H9 (cell line): ENCODE measurements at regions not wholly inside any gene's neighbourhood (a gene's known extent, or its start where the extent isn't known, plus 50 kb on each side); places are given as distances from the start of the nearest gene placed in this dataset.

Source experiments
- DNase-seq: peaks from one replicate; pipeline ENCODE4 v3.0.0-alpha.2; 2017
- H2AFZ ChIP-seq: one replicate; pipeline ENCODE4 v1.6.1; 2013; ENCODE audit warnings: mild to moderate bottlenecking, low read length, control low read depth, moderate library complexity
- H2AK5ac ChIP-seq: 2 replicates; pipeline ENCODE4 v1.6.1; 2013; ENCODE audit warnings: low read length, control low read depth, mixed read lengths; ENCODE audit not compliant: insufficient read length
- H2BK120ac ChIP-seq: one replicate; pipeline ENCODE4 v1.6.1; 2013; ENCODE audit warnings: low read depth, mild to moderate bottlenecking, low read length, control low read depth, inconsistent platforms; ENCODE audit not compliant: poor library complexity, severe bottlenecking
- H2BK12ac ChIP-seq: 2 replicates; pipeline ENCODE4 v1.6.1; 2013; ENCODE audit warnings: low read length, control low read depth, mixed read lengths, low read depth; ENCODE audit not compliant: insufficient read length
- H2BK15ac ChIP-seq: 2 replicates; pipeline ENCODE4 v1.6.1; 2013; ENCODE audit warnings: low read depth, low read length, control low read depth
- H2BK20ac ChIP-seq: one replicate; pipeline ENCODE4 v1.6.1; 2013; ENCODE audit warnings: low read depth, mild to moderate bottlenecking, low read length, control low read depth, inconsistent platforms; ENCODE audit not compliant: poor library complexity, severe bottlenecking
- H2BK5ac ChIP-seq: 2 replicates; pipeline ENCODE4 v1.6.1; 2013; ENCODE audit warnings: low read length, control low read depth, mixed read lengths; ENCODE audit not compliant: insufficient read length
- H3K14ac ChIP-seq: 2 replicates; pipeline ENCODE4 v1.6.1; 2013; ENCODE audit warnings: low read length, control low read depth; ENCODE audit not compliant: insufficient read depth
- H3K18ac ChIP-seq: 2 replicates; pipeline ENCODE4 v1.6.1; 2013; ENCODE audit warnings: low read depth, mild to moderate bottlenecking, mixed read lengths, low read length, control low read depth; ENCODE audit not compliant: insufficient read length
- H3K23ac ChIP-seq: 2 replicates; pipeline ENCODE4 v1.6.1; 2013; ENCODE audit warnings: low read length, control low read depth, mixed read lengths, low read depth; ENCODE audit not compliant: insufficient read length
- H3K23me2 ChIP-seq: 2 replicates; pipeline ENCODE4 v1.6.1; 2013; ENCODE audit warnings: low read depth, mild to moderate bottlenecking, mixed read lengths, low read length, control low read depth; ENCODE audit not compliant: insufficient read length, poor library complexity, severe bottlenecking
- H3K27ac ChIP-seq: 2 replicates; pipeline ENCODE4 v1.5.1; 2013; ENCODE audit warnings: low read length, control low read depth, mixed read lengths, low read depth; ENCODE audit not compliant: insufficient read length
- H3K27me3 ChIP-seq: 2 replicates; pipeline ENCODE4 v1.6.1; 2013; ENCODE audit warnings: low read length, control low read depth, inconsistent platforms; ENCODE audit not compliant: insufficient read depth
- H3K4ac ChIP-seq: 2 replicates; pipeline ENCODE4 v1.6.1; 2013; ENCODE audit warnings: low read depth, mild to moderate bottlenecking, control low read depth, inconsistent platforms, low read length, moderate library complexity
- H3K4me1 ChIP-seq: 2 replicates; pipeline ENCODE4 v1.6.1; 2013; ENCODE audit warnings: low read length, control low read depth, inconsistent platforms; ENCODE audit not compliant: insufficient read depth
- H3K4me2 ChIP-seq: 2 replicates; pipeline ENCODE4 v1.6.1; 2013; ENCODE audit warnings: low read length, control low read depth, mixed read lengths; ENCODE audit not compliant: insufficient read length, insufficient read depth
- H3K56ac ChIP-seq: 2 replicates; pipeline ENCODE4 v1.6.1; 2013; ENCODE audit warnings: low read depth, mild to moderate bottlenecking, mixed read lengths, low read length, control low read depth; ENCODE audit not compliant: insufficient read length
- H3K79me1 ChIP-seq: 2 replicates; pipeline ENCODE4 v1.6.1; 2013; ENCODE audit warnings: low read depth, mild to moderate bottlenecking, moderate library complexity, low read length, control low read depth, inconsistent platforms; ENCODE audit not compliant: insufficient read depth, poor library complexity, severe bottlenecking
- H3K79me2 ChIP-seq: 2 replicates; pipeline ENCODE4 v1.6.1; 2013; ENCODE audit warnings: low read length, control low read depth, inconsistent platforms; ENCODE audit not compliant: insufficient read depth
- H3K9ac ChIP-seq: 2 replicates; pipeline ENCODE4 v1.6.1; 2013; ENCODE audit warnings: low read length, control low read depth, mixed read lengths; ENCODE audit not compliant: insufficient read length; ENCODE audit errors: extremely low read depth
- H3K9me3 ChIP-seq: one replicate; pipeline ENCODE4 v1.6.1; 2013; ENCODE audit warnings: low read depth, low read length, inconsistent platforms; ENCODE audit not compliant: control insufficient read depth
- H3T11ph ChIP-seq: one replicate; pipeline ENCODE4 v1.6.1; 2013; ENCODE audit warnings: mild to moderate bottlenecking, low read length, control low read depth, inconsistent platforms
- H4K20me1 ChIP-seq: one replicate; pipeline ENCODE4 v1.6.1; 2013; ENCODE audit not compliant: control insufficient read depth, insufficient read length, insufficient read depth
- H4K5ac ChIP-seq: 2 replicates; pipeline ENCODE4 v1.6.1; 2013; ENCODE audit warnings: low read depth, mild to moderate bottlenecking, mixed read lengths, low read length, control low read depth; ENCODE audit not compliant: insufficient read length
- H4K8ac ChIP-seq: replicated peaks from 2 replicates; pipeline ENCODE4 v1.6.1; 2013; ENCODE audit warnings: low read length, control low read depth, mixed read lengths, low read depth; ENCODE audit not compliant: insufficient read length
- H4K91ac ChIP-seq: 2 replicates; pipeline ENCODE4 v1.6.1; 2013; ENCODE audit warnings: low read depth, mild to moderate bottlenecking, moderate library complexity, mixed read lengths, low read length, control low read depth; ENCODE audit not compliant: insufficient read length
- H3K27ac Mint-ChIP-seq, 3 experiments: 2 replicates in 2 of 3; 3 replicates in 1 of 3; pipeline ENCODE4 v1.8.0; 2020 to 2021; ENCODE audit warnings: mixed read lengths in 3 of 3, mild to moderate bottlenecking in 1 of 3, moderate library complexity in 1 of 3
- H3K27me3 Mint-ChIP-seq: 2 replicates; pipeline ENCODE4 v1.8.0; 2021; ENCODE audit warnings: low read depth, mild to moderate bottlenecking, moderate library complexity, mixed read lengths
- H3K36me3 Mint-ChIP-seq, 3 experiments: 2 replicates in 2 of 3; 3 replicates in 1 of 3; pipeline ENCODE4 v1.8.0; 2020 to 2021; ENCODE audit warnings: low read depth in 3 of 3, mixed read lengths in 3 of 3; ENCODE audit not compliant: insufficient read depth in 1 of 3
- H3K4me1 Mint-ChIP-seq, 2 experiments: 2 replicates each; pipeline ENCODE4 v1.8.0; 2020; ENCODE audit warnings: mixed read lengths in 2 of 2
- H3K4me3 Mint-ChIP-seq, 2 experiments: 2 replicates in 1 of 2; 3 replicates in 1 of 2; pipeline ENCODE4 v1.8.0; 2020 to 2021; ENCODE audit warnings: mild to moderate bottlenecking in 2 of 2, mixed read lengths in 2 of 2, moderate library complexity in 1 of 2
- H3K9me3 Mint-ChIP-seq, 2 experiments: 2 replicates in 1 of 2; 3 replicates in 1 of 2; pipeline ENCODE4 v1.8.0; 2020; ENCODE audit warnings: mild to moderate bottlenecking in 2 of 2, mixed read lengths in 2 of 2, moderate library complexity in 1 of 2
- WGBS: extraction: QIAGEN DNeasy Blood & Tissue Kit; methylation state at CpG from one replicate; pipeline ENCODE4 v1.1.7; 2013; ENCODE audit warnings: missing lambda C conversion rate, low lambda C conversion rate, mixed read lengths; ENCODE audit not compliant: insufficient read length; ENCODE audit errors: extremely low coverage; 5-methylcytosine and 5-hydroxymethylcytosine counted together
- TF ChIP-seq, protein P1 (sequence below): fragments of 200-600 bp; sonication (generic); conservative IDR thresholded peaks from 3 replicates; pipeline ENCODE4 v1.8.0; 2021; ENCODE audit warnings: antibody characterized with exemption, mild to moderate bottlenecking

GRCh38 chr5:167937635-167937998 lies 353.8 kb upstream of the WWC1 start:
- no peaks in the 10 kb centered on the region for H3K9me3 ChIP-seq
- no peak overlapping the region for H4K8ac ChIP-seq
- no peak overlapping the region for H3K9ac ChIP-seq
- no peak overlapping the region for H4K91ac ChIP-seq
- no peak overlapping the region for H3K4ac ChIP-seq
- H3K4me1 Mint-ChIP-seq: no peaks in the 10 kb centered on the region
- H3K23me2 ChIP-seq: no peaks in the 10 kb centered on the region
- no peak overlapping the region for H4K5ac ChIP-seq
- no peak overlapping the region for H3K4me2 ChIP-seq
- no peak overlapping the region for H2BK5ac ChIP-seq
- no peak overlapping the region for H2BK15ac ChIP-seq
- H2BK120ac ChIP-seq: no peak overlapping the region
- no peaks in the 10 kb centered on the region for H3K79me2 ChIP-seq
- H3K4me1 ChIP-seq: no peaks in the 10 kb centered on the region
- no peak overlapping the region for H2BK20ac ChIP-seq
- H3K14ac ChIP-seq: no peak overlapping the region
- TF ChIP-seq, protein P1, sequence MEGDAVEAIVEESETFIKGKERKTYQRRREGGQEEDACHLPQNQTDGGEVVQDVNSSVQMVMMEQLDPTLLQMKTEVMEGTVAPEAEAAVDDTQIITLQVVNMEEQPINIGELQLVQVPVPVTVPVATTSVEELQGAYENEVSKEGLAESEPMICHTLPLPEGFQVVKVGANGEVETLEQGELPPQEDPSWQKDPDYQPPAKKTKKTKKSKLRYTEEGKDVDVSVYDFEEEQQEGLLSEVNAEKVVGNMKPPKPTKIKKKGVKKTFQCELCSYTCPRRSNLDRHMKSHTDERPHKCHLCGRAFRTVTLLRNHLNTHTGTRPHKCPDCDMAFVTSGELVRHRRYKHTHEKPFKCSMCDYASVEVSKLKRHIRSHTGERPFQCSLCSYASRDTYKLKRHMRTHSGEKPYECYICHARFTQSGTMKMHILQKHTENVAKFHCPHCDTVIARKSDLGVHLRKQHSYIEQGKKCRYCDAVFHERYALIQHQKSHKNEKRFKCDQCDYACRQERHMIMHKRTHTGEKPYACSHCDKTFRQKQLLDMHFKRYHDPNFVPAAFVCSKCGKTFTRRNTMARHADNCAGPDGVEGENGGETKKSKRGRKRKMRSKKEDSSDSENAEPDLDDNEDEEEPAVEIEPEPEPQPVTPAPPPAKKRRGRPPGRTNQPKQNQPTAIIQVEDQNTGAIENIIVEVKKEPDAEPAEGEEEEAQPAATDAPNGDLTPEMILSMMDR: no peak
- no peak overlapping the region for H2AFZ ChIP-seq
- no peak for DNase-seq
- no peaks in the 10 kb centered on the region for H3K79me1 ChIP-seq
- H3K27me3 ChIP-seq: no peaks in the 10 kb centered on the region
- no peak overlapping the region; a peak in 1 of 7 replicates for H3K27ac Mint-ChIP-seq
- no peaks in the 10 kb centered on the region; a peak in 1 of 7 replicates for H3K36me3 Mint-ChIP-seq
- H2BK12ac ChIP-seq: no peak overlapping the region
- WGBS: no CpG with 5 or more reads among the region's 8 CpGs
- H3K56ac ChIP-seq: no peak overlapping the region
- no peak overlapping the region for H2AK5ac ChIP-seq
- H3K18ac ChIP-seq: no peak overlapping the region
- H4K20me1 ChIP-seq: no peaks in the 10 kb centered on the region
- no peak overlapping the region for H3T11ph ChIP-seq
- no peak overlapping the region for H3K27ac ChIP-seq
- no peak overlapping the region for H3K4me3 Mint-ChIP-seq
- H3K9me3 Mint-ChIP-seq: no peaks in the 10 kb centered on the region
- H3K27me3 Mint-ChIP-seq: no peaks in the 10 kb centered on the region
- H3K23ac ChIP-seq: no peak overlapping the region
